Endothelial cell (in vitro differentiated cells): ENCODE measurements at regions not wholly inside any gene's neighbourhood (a gene's known extent, or its start where the extent isn't known, plus 50 kb on each side); places are given as distances from the start of the nearest gene placed in this dataset.

ENCODE experiments used
- DNase-seq: peaks from one replicate; pipeline ENCODE4 v3.0.0; 2021; ENCODE audit warnings: low spot score
- H3K27ac Mint-ChIP-seq: one replicate; pipeline ENCODE4 v1.8.0; 2021; ENCODE audit warnings: mixed read lengths, inconsistent platforms; ENCODE audit not compliant: unreplicated experiment
- H3K27me3 Mint-ChIP-seq: one replicate; pipeline ENCODE4 v1.8.0; 2021; ENCODE audit warnings: mild to moderate bottlenecking, moderate library complexity, mixed read lengths, inconsistent platforms; ENCODE audit not compliant: unreplicated experiment
- H3K36me3 Mint-ChIP-seq: one replicate; pipeline ENCODE4 v1.8.0; 2021; ENCODE audit warnings: mild to moderate bottlenecking, low read depth, mixed read lengths, inconsistent platforms; ENCODE audit not compliant: unreplicated experiment
- H3K4me1 Mint-ChIP-seq: one replicate; pipeline ENCODE4 v1.8.0; 2021; ENCODE audit warnings: mild to moderate bottlenecking, mixed read lengths, inconsistent platforms; ENCODE audit not compliant: unreplicated experiment
- H3K4me3 Mint-ChIP-seq: one replicate; pipeline ENCODE4 v1.8.0; 2021; ENCODE audit warnings: mild to moderate bottlenecking, mixed read lengths, inconsistent platforms; ENCODE audit not compliant: unreplicated experiment
- H3K9me3 Mint-ChIP-seq: one replicate; pipeline ENCODE4 v1.8.0; 2021; ENCODE audit warnings: mixed read lengths, inconsistent platforms; ENCODE audit not compliant: unreplicated experiment
- CTCF ChIP-seq: fragments of 200-600 bp; sonication (generic); IDR thresholded peaks from one replicate; pipeline ENCODE4 v1.5.0; 2021; ENCODE audit warnings: antibody characterized with exemption; ENCODE audit not compliant: unreplicated experiment

GRCh38 chr18:40937386-40937785, 1017.6 kb upstream of the PIK3C3 start:
- no peak overlapping the region for H3K27ac Mint-ChIP-seq
- H3K4me1 Mint-ChIP-seq, result no peaks in the 10 kb centered on the region
- no peak overlapping the region for H3K4me3 Mint-ChIP-seq
- H3K27me3 Mint-ChIP-seq, result no peaks in the 10 kb centered on the region
- TF ChIP-seq CTCF, result no peak
- H3K36me3 Mint-ChIP-seq, result no peaks in the 10 kb centered on the region
- DNase-seq, result no peak
- no peaks in the 10 kb centered on the region for H3K9me3 Mint-ChIP-seq

GRCh38 chr18:40935423-40935822, 1019.6 kb upstream of the PIK3C3 start:
- Mint-ChIP-seq H3K27ac (no peak overlapping the region), H3K27me3 (no peaks in the 10 kb centered on the region), H3K4me3 (no peak overlapping the region), H3K36me3 (no peaks in the 10 kb centered on the region), H3K4me1 (no peaks in the 10 kb centered on the region), H3K9me3 (no peaks in the 10 kb centered on the region)
- peak; percentile 79 for TF ChIP-seq CTCF
- DNase-seq, result peak; percentile 25

GRCh38 chr18:40932862-40933261, 1022.2 kb upstream of the PIK3C3 start:
- H3K27me3 Mint-ChIP-seq, result no peaks in the 10 kb centered on the region
- no peaks in the 10 kb centered on the region for H3K9me3 Mint-ChIP-seq
- H3K4me1 Mint-ChIP-seq, result no peaks in the 10 kb centered on the region
- H3K36me3 Mint-ChIP-seq, result no peaks in the 10 kb centered on the region
- DNase-seq, result no peak
- H3K27ac Mint-ChIP-seq, result no peak overlapping the region
- no peak overlapping the region for H3K4me3 Mint-ChIP-seq
- TF ChIP-seq CTCF, result no peak

- H3K4me3 Mint-ChIP-seq, result no peak overlapping the region
- TF ChIP-seq CTCF, result no peak
- H3K27me3 Mint-ChIP-seq, result no peaks in the 10 kb centered on the region
- H3K36me3 Mint-ChIP-seq, result no peaks in the 10 kb centered on the region
- H3K27ac Mint-ChIP-seq, result no peak overlapping the region
- H3K4me1 Mint-ChIP-seq, result no peaks in the 10 kb centered on the region
- no peak for DNase-seq
- H3K9me3 Mint-ChIP-seq, result no peaks in the 10 kb centered on the region
These were observed 1024.7 kb upstream of the PIK3C3 start for GRCh38 chr18:40930211-40930882.

GRCh38 chr18:40929399-40929798, 1025.6 kb upstream of the PIK3C3 start:
- no peak overlapping the region for H3K4me3 Mint-ChIP-seq
- H3K27ac Mint-ChIP-seq, result no peak overlapping the region
- no peaks in the 10 kb centered on the region for H3K4me1 Mint-ChIP-seq
- H3K27me3 Mint-ChIP-seq, result no peaks in the 10 kb centered on the region
- DNase-seq, result no peak
- no peak for TF ChIP-seq CTCF
- H3K36me3 Mint-ChIP-seq, result no peaks in the 10 kb centered on the region
- H3K9me3 Mint-ChIP-seq, result no peaks in the 10 kb centered on the region
